Parathyroid adenoma (tissue), 2 donors: ENCODE measurements at regions not wholly inside any gene's neighbourhood (a gene's known extent, or its start where the extent isn't known, plus 50 kb on each side); places are given as distances from the start of the nearest gene placed in this dataset.

Experiments
- H2AFZ ChIP-seq: fragments of 300-600 bp; sonication (generic); one replicate; pipeline ENCODE4 v1.7.0; 2017; ENCODE audit warnings: antibody characterized with exemption, mild to moderate bottlenecking
- H3K27ac ChIP-seq: fragments of 300-600 bp; sonication (generic); one replicate; pipeline ENCODE4 v1.7.0; 2017
- H3K27me3 ChIP-seq: fragments of 300-600 bp; sonication (generic); one replicate; pipeline ENCODE4 v1.7.0; 2017; ENCODE audit warnings: low read length; ENCODE audit not compliant: control insufficient read depth, insufficient read depth
- H3K36me3 ChIP-seq: fragments of 300-600 bp; sonication (generic); one replicate; pipeline ENCODE4 v1.7.0; 2017; ENCODE audit warnings: low read length; ENCODE audit not compliant: control insufficient read depth, insufficient read depth
- H3K4me1 ChIP-seq: fragments of 300-600 bp; sonication (generic); one replicate; pipeline ENCODE4 v1.7.0; 2017; ENCODE audit warnings: control low read depth
- H3K4me2 ChIP-seq: fragments of 300-600 bp; sonication (generic); one replicate; pipeline ENCODE4 v1.7.0; 2017; ENCODE audit warnings: low read length
- H3K4me3 ChIP-seq: fragments of 300-600 bp; sonication (generic); one replicate; pipeline ENCODE4 v1.7.0; 2017; ENCODE audit warnings: low read depth, low read length
- H3K79me2 ChIP-seq: fragments of 300-600 bp; sonication (generic); one replicate; pipeline ENCODE4 v1.7.0; 2017; ENCODE audit warnings: control low read depth
- H3K9ac ChIP-seq: fragments of 300-600 bp; sonication (generic); one replicate; pipeline ENCODE4 v1.7.0; 2017; ENCODE audit warnings: mild to moderate bottlenecking
- H3K9me3 ChIP-seq: fragments of 300-600 bp; sonication (generic); one replicate; pipeline ENCODE4 v1.7.0; 2017; ENCODE audit warnings: low read length; ENCODE audit not compliant: control insufficient read depth
- CTCF ChIP-seq: fragments of 300-600 bp; sonication (generic); IDR thresholded peaks from one replicate; pipeline ENCODE4 v1.7.0; 2017; ENCODE audit warnings: antibody characterized with exemption, mild to moderate bottlenecking
- donor health status: primary hyperparathyroidism.

GRCh38 chr21:39110431-39110830 is 72.8 kb downstream of the PSMG1 start:
- Histone ChIP-seq H3K79me2 (no peaks in the 10 kb centered on the region), H3K4me1 (no peaks in the 10 kb centered on the region), H3K27me3 (no peaks in the 10 kb centered on the region), H3K4me2 (no peak overlapping the region), H3K4me3 (no peak overlapping the region), H2AFZ (no peak overlapping the region), H3K36me3 (no peaks in the 10 kb centered on the region), H3K9me3 (no peaks in the 10 kb centered on the region), H3K27ac (no peak overlapping the region), H3K9ac (no peak overlapping the region)
- no peak for TF ChIP-seq CTCF

GRCh38 chr21:39109596-39110210 is 73.5 kb downstream of the PSMG1 start:
- Histone ChIP-seq H3K27ac (no peak overlapping the region), H3K9ac (no peak overlapping the region), H3K4me2 (no peak overlapping the region), H3K79me2 (no peaks in the 10 kb centered on the region), H3K4me1 (no peaks in the 10 kb centered on the region), H3K36me3 (no peaks in the 10 kb centered on the region), H3K27me3 (no peaks in the 10 kb centered on the region), H2AFZ (no peak overlapping the region), H3K9me3 (no peaks in the 10 kb centered on the region), H3K4me3 (no peak overlapping the region)
- TF ChIP-seq CTCF: no peak

GRCh38 chr21:39109163-39109530 is 74.1 kb downstream of the PSMG1 start:
- no peak for TF ChIP-seq CTCF
- no peaks in the 10 kb centered on the region for H3K4me1 ChIP-seq
- no peak overlapping the region for H3K4me3 ChIP-seq
- no peak overlapping the region for H2AFZ ChIP-seq
- no peak overlapping the region for H3K4me2 ChIP-seq
- H3K36me3 ChIP-seq: no peaks in the 10 kb centered on the region
- no peaks in the 10 kb centered on the region for H3K9me3 ChIP-seq
- no peak overlapping the region for H3K27ac ChIP-seq
- no peaks in the 10 kb centered on the region for H3K79me2 ChIP-seq
- H3K9ac ChIP-seq: no peak overlapping the region
- no peaks in the 10 kb centered on the region for H3K27me3 ChIP-seq

GRCh38 chr21:39108291-39109162 is 74.7 kb downstream of the PSMG1 start:
- Histone ChIP-seq H3K79me2 (no peaks in the 10 kb centered on the region), H3K4me3 (no peak overlapping the region)
- no peak for TF ChIP-seq CTCF

More at GRCh38 chr21:39108291-39109162, 74.7 kb downstream of the PSMG1 start:
- no peaks in the 10 kb centered on the region for H3K27me3 ChIP-seq
- no peaks in the 10 kb centered on the region for H3K4me1 ChIP-seq
- no peak overlapping the region for H2AFZ ChIP-seq
- no peaks in the 10 kb centered on the region for H3K36me3 ChIP-seq
- H3K27ac ChIP-seq: no peak overlapping the region
- H3K9me3 ChIP-seq: no peaks in the 10 kb centered on the region
- H3K4me2 ChIP-seq: no peak overlapping the region
- H3K9ac ChIP-seq: no peak overlapping the region
